ENCODE measurements at regions not wholly inside any gene's neighbourhood (a gene's known extent, or its start where the extent isn't known, plus 50 kb on each side); places are given as distances from the start of the nearest gene placed in this dataset.
"Not testable (repeated sequence)": the region's sequence is repeated elsewhere in the genome, so short reads cannot be mapped to it uniquely, and the experiment has no call there.

DNA sequence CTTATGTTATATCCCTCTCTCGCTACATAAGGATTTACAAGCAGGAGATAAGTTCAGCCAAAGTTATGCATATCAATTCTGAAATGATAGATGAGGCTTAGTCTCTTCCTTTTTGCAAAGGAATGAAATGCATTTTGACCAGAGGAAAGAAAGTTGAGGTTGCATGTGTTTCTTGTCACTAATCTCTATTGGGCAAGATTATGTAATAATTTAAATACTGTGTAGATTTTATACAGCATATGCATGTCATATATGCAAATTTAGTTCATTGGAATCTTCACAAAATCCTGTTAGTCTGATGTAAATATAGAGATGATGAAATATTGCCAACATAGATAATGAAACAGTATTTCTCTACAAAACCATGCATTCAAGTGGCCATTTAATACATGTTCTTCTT, 858.7 kb upstream of the RAG2 start:
- Histone ChIP-seq H3K4me2 (ENCODE audit: unreplicated experiment) (no peak overlapping the region), H3K27ac (no peak overlapping the region), H3K9me2 (ENCODE audit: insufficient read depth) (no peaks in the 10 kb centered on the region), H3K4me3 (no peak overlapping the region), H2AFZ (no peak overlapping the region), H3K9ac (no peak overlapping the region), H3F3A (ENCODE audit: insufficient read depth) (no peaks in the 10 kb centered on the region), H3K27me3 (replicated peaks; ENCODE audit: insufficient read depth) (no peaks in the 10 kb centered on the region), H3K4me1 (ENCODE audit: insufficient read depth) (no peaks in the 10 kb centered on the region), H4K20me1 (ENCODE audit: insufficient read depth) (no peaks in the 10 kb centered on the region), H3K36me3 (ENCODE audit: low read depth) (no peaks in the 10 kb centered on the region), H3K9me3 (ENCODE audit: low read depth) (peaks cover 4% of the 10 kb centered on the region), H3K79me2 (ENCODE audit: insufficient read depth) (no peaks in the 10 kb centered on the region)
- in situ Hi-C loops (cut with MboI) = no loop called here
- no peak for TF ChIP-seq EZH2 (IDR thresholded peaks at IDR 0.05; ENCODE audit: insufficient read depth, poor library complexity, severe bottlenecking)
- no peak for TF ChIP-seq EZH2phosphoT487 (IDR thresholded peaks at IDR 0.05; ENCODE audit: insufficient read depth, low read depth)
- 33% methylated on average over 1 of the region's 1 CpG for WGBS, 2 experiments (ENCODE audit: low coverage in 1 of 2, low lambda C conversion rate in 2 of 2, missing lambda C conversion rate in 2 of 2)
- no peak for DNase-seq

DNA sequence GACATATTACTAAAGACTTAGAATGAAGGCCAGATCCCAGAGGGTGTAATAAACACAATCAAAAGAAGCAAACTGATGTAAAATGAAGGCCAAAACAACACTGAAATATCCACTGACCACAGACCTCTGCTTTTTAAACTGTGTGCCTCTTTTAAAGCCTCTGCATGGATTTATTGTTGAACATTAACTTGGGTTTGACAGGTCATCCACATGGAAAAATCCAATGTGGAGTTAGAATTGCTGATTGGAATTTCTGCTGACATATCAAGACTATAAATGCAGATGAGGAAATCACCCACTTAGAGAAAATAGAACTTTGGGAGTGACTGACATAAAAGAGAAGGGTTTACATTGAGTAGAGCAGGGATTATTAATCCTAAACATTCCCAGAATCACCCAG, 853.9 kb upstream of the RAG2 start:
- no peaks in the 10 kb centered on the region for H3K27me3 ChIP-seq (replicated peaks; ENCODE audit: insufficient read depth)
- no peak overlapping the region for H3K9ac ChIP-seq
- H3K36me3 ChIP-seq (ENCODE audit: low read depth) = no peaks in the 10 kb centered on the region
- no peak overlapping the region for H3K4me2 ChIP-seq (ENCODE audit: unreplicated experiment)
- H3K9me2 ChIP-seq (ENCODE audit: insufficient read depth) = no peaks in the 10 kb centered on the region
- peaks cover 4% of the 10 kb centered on the region for H3K9me3 ChIP-seq (ENCODE audit: low read depth)
- no peaks in the 10 kb centered on the region for H3K4me1 ChIP-seq (ENCODE audit: insufficient read depth)
- DNase-seq = no peak
- TF ChIP-seq EZH2phosphoT487 (IDR thresholded peaks at IDR 0.05; ENCODE audit: insufficient read depth, low read depth) = no peak
- TF ChIP-seq EZH2 (IDR thresholded peaks at IDR 0.05; ENCODE audit: insufficient read depth, poor library complexity, severe bottlenecking) = no peak
- H4K20me1 ChIP-seq (ENCODE audit: insufficient read depth) = no peaks in the 10 kb centered on the region
- no peaks in the 10 kb centered on the region for H3F3A ChIP-seq (ENCODE audit: insufficient read depth)
- H2AFZ ChIP-seq = no peak overlapping the region
- no peak overlapping the region for H3K4me3 ChIP-seq
- no peak overlapping the region for H3K27ac ChIP-seq
- in situ Hi-C loops (cut with MboI) = no loop called here
- no peaks in the 10 kb centered on the region for H3K79me2 ChIP-seq (ENCODE audit: insufficient read depth)

DNA sequence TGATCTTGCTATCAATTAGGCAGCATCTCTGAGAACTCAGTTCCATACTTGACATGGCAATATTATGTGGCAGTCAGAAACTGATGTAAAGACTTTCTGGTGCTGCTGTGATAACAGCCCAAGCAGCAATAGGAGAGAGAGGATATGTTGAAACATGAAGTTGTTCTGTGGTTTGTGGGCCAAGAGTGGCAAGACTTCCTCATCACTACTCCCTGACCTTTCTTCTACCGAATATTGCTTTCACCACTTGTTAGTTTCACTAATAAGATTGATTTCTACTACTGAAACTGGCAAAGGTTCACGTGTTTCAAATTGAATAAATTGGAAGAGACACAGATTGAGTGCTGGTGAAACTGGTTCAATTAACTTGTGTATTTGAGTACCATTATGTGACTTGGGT, 852.6 kb upstream of the RAG2 start:
- no peaks in the 10 kb centered on the region for H3K9me3 ChIP-seq (ENCODE audit: low read depth)
- H3K9me2 ChIP-seq (ENCODE audit: insufficient read depth) = no peaks in the 10 kb centered on the region
- no peak overlapping the region for H3K4me2 ChIP-seq (ENCODE audit: unreplicated experiment)
- H4K20me1 ChIP-seq (ENCODE audit: insufficient read depth) = no peaks in the 10 kb centered on the region
- H3K4me1 ChIP-seq (ENCODE audit: insufficient read depth) = no peaks in the 10 kb centered on the region
- no peaks in the 10 kb centered on the region for H3K79me2 ChIP-seq (ENCODE audit: insufficient read depth)
- WGBS, 2 experiments (ENCODE audit: low coverage in 1 of 2, low lambda C conversion rate in 2 of 2, missing lambda C conversion rate in 2 of 2) = 4 to 5% methylated on average over 2 of the region's 2 CpGs
- TF ChIP-seq EZH2phosphoT487 (IDR thresholded peaks at IDR 0.05; ENCODE audit: insufficient read depth, low read depth) (no peak), EZH2 (IDR thresholded peaks at IDR 0.05; ENCODE audit: insufficient read depth, poor library complexity, severe bottlenecking) (no peak)
- no peak overlapping the region for H2AFZ ChIP-seq
- H3K27ac ChIP-seq = no peak overlapping the region
- DNase-seq = no peak
- no peaks in the 10 kb centered on the region for H3K27me3 ChIP-seq (replicated peaks; ENCODE audit: insufficient read depth)
- no peak overlapping the region for H3K4me3 ChIP-seq
- H3F3A ChIP-seq (ENCODE audit: insufficient read depth) = no peaks in the 10 kb centered on the region
- in situ Hi-C loops (cut with MboI) = no loop called here
- H3K9ac ChIP-seq = no peak overlapping the region
- H3K36me3 ChIP-seq (ENCODE audit: low read depth) = no peaks in the 10 kb centered on the region

DNA sequence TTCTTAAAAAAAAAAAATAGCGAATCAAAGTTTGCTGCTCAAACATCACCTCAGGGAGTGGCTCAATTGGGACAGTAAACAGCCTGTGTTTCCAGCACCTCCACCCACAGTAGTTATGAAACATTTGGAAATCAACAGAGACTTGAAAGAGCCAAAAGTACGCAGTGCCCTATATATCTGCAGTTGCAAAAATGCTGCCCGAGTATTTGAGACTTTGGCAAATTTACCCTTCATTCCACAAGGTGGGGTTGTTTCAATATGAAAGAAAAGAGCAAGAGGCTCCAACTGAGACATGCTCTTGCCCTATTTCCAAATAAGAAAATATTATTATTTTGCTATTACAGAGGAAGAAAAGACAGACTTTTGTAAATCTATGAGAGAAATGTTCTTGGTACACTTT, 851.1 kb upstream of the RAG2 start:
- Histone ChIP-seq H3K79me2 (ENCODE audit: insufficient read depth) (no peaks in the 10 kb centered on the region), H3K9me2 (ENCODE audit: insufficient read depth) (no peaks in the 10 kb centered on the region), H3K27ac (no peak overlapping the region), H4K20me1 (ENCODE audit: insufficient read depth) (no peaks in the 10 kb centered on the region), H3K9ac (no peak overlapping the region), H2AFZ (no peak overlapping the region), H3K9me3 (ENCODE audit: low read depth) (no peaks in the 10 kb centered on the region), H3K36me3 (ENCODE audit: low read depth) (no peaks in the 10 kb centered on the region), H3F3A (ENCODE audit: insufficient read depth) (no peaks in the 10 kb centered on the region), H3K4me3 (no peak overlapping the region), H3K27me3 (replicated peaks; ENCODE audit: insufficient read depth) (no peaks in the 10 kb centered on the region), H3K4me1 (ENCODE audit: insufficient read depth) (no peaks in the 10 kb centered on the region), H3K4me2 (ENCODE audit: unreplicated experiment) (no peak overlapping the region)
- no peak for TF ChIP-seq EZH2phosphoT487 (IDR thresholded peaks at IDR 0.05; ENCODE audit: insufficient read depth, low read depth)
- no peak for TF ChIP-seq EZH2 (IDR thresholded peaks at IDR 0.05; ENCODE audit: insufficient read depth, poor library complexity, severe bottlenecking)
- DNase-seq = peak; percentile 31
- in situ Hi-C loops (cut with MboI) = no loop called here
- 6 to 9% methylated on average over 3 of the region's 3 CpGs for WGBS, 2 experiments (ENCODE audit: low coverage in 1 of 2, low lambda C conversion rate in 2 of 2, missing lambda C conversion rate in 2 of 2)

DNA sequence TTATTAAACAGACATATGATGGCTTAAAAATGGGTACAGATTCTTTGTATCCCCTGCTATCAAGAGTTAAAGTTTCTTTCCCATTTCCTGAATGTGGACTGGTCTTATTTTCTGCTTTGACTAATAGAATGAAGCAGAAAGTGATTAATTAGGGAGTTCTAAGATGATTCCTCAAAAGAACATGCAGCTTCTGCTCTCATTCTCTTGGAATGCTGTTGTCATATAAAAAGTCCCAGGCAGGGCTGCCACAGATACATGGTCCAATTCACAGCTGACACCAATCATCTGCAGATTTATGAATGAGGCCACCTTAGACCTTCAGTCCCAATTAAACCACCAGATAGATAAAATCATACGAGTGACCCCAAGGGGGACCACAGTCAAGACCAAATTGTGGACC, 844.5 kb upstream of the RAG2 start:
- H3K36me3 ChIP-seq (ENCODE audit: low read depth) = no peaks in the 10 kb centered on the region
- no peak overlapping the region for H3K4me2 ChIP-seq (ENCODE audit: unreplicated experiment)
- H3K4me3 ChIP-seq = no peak overlapping the region
- no peak overlapping the region for H3K27ac ChIP-seq
- no peak for DNase-seq
- H3K4me1 ChIP-seq (ENCODE audit: insufficient read depth) = no peaks in the 10 kb centered on the region
- in situ Hi-C loops (cut with MboI) = no loop called here
- no peaks in the 10 kb centered on the region for H3F3A ChIP-seq (ENCODE audit: insufficient read depth)
- 0% methylated on average over 1 of the region's 1 CpG for WGBS, 2 experiments (ENCODE audit: low coverage in 1 of 2, low lambda C conversion rate in 2 of 2, missing lambda C conversion rate in 2 of 2)
- no peaks in the 10 kb centered on the region for H3K79me2 ChIP-seq (ENCODE audit: insufficient read depth)
- no peaks in the 10 kb centered on the region for H3K27me3 ChIP-seq (replicated peaks; ENCODE audit: insufficient read depth)
- H4K20me1 ChIP-seq (ENCODE audit: insufficient read depth) = no peaks in the 10 kb centered on the region
- no peak overlapping the region for H3K9ac ChIP-seq
- H3K9me3 ChIP-seq (ENCODE audit: low read depth) = no peaks in the 10 kb centered on the region
- TF ChIP-seq EZH2phosphoT487 (IDR thresholded peaks at IDR 0.05; ENCODE audit: insufficient read depth, low read depth) (no peak), EZH2 (IDR thresholded peaks at IDR 0.05; ENCODE audit: insufficient read depth, poor library complexity, severe bottlenecking) (no peak)
- H2AFZ ChIP-seq = no peak overlapping the region
- H3K9me2 ChIP-seq (ENCODE audit: insufficient read depth) = no peaks in the 10 kb centered on the region

DNA sequence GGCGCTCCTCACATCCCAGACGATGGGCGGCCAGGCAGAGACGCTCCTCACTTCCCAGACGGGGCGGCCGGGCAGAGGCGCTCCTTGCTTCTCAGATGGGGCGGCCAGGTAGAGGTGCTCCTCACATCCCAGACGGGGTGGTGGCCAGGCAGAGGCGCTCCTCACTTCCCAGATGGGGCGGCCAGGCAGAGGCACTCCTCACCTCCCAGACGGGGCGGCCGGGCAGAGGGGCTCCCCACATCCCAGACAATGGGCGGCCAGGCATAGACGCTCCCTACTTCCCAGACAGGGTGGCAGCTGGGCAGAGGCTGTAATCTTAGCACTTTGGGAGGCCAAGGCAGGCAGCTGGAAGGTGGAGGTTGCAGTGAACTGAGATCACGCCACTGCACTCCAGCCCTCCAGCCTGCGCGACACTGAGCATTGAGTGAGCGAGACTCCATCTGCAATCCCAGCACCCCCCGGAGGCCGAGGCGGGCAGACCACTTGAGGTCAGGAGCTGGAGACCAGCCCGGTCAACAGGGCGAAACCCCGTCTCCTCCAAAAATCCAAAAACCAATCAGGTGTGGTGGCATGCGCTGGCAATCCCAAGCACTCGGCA, 833.7 kb upstream of the RAG2 start:
- 54 to 59% methylated on average over 19 to 21 of the region's 29 CpGs for WGBS, 2 experiments (ENCODE audit: low coverage in 1 of 2, low lambda C conversion rate in 2 of 2, missing lambda C conversion rate in 2 of 2)
- H3K4me3 ChIP-seq; H3K9me2 ChIP-seq (ENCODE audit: insufficient read depth); DNase-seq; H3F3A ChIP-seq (ENCODE audit: insufficient read depth); H3K27me3 ChIP-seq (replicated peaks; ENCODE audit: insufficient read depth); H3K79me2 ChIP-seq (ENCODE audit: insufficient read depth); H3K4me1 ChIP-seq (ENCODE audit: insufficient read depth); H2AFZ ChIP-seq; H3K4me2 ChIP-seq (ENCODE audit: unreplicated experiment); H3K36me3 ChIP-seq (ENCODE audit: low read depth); H4K20me1 ChIP-seq (ENCODE audit: insufficient read depth); H3K27ac ChIP-seq; H3K9me3 ChIP-seq (ENCODE audit: low read depth); in situ Hi-C loops (cut with MboI); H3K9ac ChIP-seq: not testable (repeated sequence)

DNA sequence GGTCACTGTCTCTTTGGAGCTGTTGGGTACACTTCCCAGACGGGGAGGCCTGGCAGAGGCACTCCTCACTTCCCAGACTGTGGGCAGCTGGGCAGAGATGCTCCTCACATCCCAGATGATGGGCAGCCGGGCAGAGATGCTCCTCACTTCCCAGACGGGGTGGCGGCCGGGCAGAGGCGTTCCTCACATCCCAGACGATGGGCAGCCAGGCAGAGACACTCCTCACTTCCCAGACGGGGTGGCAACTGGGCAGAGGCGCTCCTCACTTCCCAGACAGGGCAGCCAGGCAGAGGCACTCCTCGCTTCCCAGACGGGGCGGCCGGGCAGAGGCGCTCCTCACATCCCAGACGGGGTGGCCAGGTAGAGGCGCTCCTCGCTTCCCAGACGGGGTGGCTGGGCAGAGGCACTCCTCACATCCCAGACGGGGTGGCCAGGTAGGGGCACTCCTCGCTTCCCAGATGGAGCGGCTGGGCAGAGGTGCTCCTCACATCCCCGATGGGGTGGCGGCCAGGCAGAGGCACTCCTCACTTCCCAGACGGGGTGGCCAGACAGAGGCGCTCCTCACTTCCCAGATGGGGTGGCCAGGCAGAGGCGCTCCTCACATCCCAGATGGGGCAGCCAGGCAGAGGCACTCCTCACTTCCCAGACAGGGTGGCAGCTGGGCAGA, 833.1 kb upstream of the RAG2 start:
- DNase-seq; H3K36me3 ChIP-seq (ENCODE audit: low read depth); H2AFZ ChIP-seq; in situ Hi-C loops (cut with MboI); H3K9me3 ChIP-seq (ENCODE audit: low read depth); H3K4me2 ChIP-seq (ENCODE audit: unreplicated experiment); H3K27ac ChIP-seq; H3K9me2 ChIP-seq (ENCODE audit: insufficient read depth); H3F3A ChIP-seq (ENCODE audit: insufficient read depth); H3K4me1 ChIP-seq (ENCODE audit: insufficient read depth); H4K20me1 ChIP-seq (ENCODE audit: insufficient read depth); H3K27me3 ChIP-seq (replicated peaks; ENCODE audit: insufficient read depth); H3K9ac ChIP-seq; H3K79me2 ChIP-seq (ENCODE audit: insufficient read depth); H3K4me3 ChIP-seq: not testable (repeated sequence)
- WGBS, 2 experiments (ENCODE audit: low coverage in 1 of 2, low lambda C conversion rate in 2 of 2, missing lambda C conversion rate in 2 of 2) = 30 to 41% methylated on average over 11 to 24 of the region's 26 CpGs

Data from GM23248 (cell line).